GM19043 (cell line): ENCODE measurements at regions not wholly inside any gene's neighbourhood (a gene's known extent, or its start where the extent isn't known, plus 50 kb on each side); places are given as distances from the start of the nearest gene placed in this dataset.
A peak's percentile ranks its signal among the peaks of the same experiment; 100 is the strongest.
"Not testable (repeated sequence)": the region's sequence is repeated elsewhere in the genome, so short reads cannot be mapped to it uniquely, and the experiment has no call there.

Source experiments
- ATAC-seq: cut with Tn5 transposase; IDR thresholded peaks from one replicate; pipeline ENCODE4 v1.9.1; 2021; ENCODE audit warnings: low read depth; ENCODE audit not compliant: unreplicated experiment

- no peak for ATAC-seq
These were observed 125.8 kb downstream of the RASSF10 start for GRCh38 chr11:13134886-13135285.

- no peak for ATAC-seq
These were observed 126.5 kb downstream of the RASSF10 start for GRCh38 chr11:13135385-13136271.

- ATAC-seq = no peak
These were observed 127.1 kb downstream of the RASSF10 start for GRCh38 chr11:13136272-13136596.

- no peak for ATAC-seq
These were observed 128.8 kb downstream of the RASSF10 start for GRCh38 chr11:13137844-13138301.

DNA sequence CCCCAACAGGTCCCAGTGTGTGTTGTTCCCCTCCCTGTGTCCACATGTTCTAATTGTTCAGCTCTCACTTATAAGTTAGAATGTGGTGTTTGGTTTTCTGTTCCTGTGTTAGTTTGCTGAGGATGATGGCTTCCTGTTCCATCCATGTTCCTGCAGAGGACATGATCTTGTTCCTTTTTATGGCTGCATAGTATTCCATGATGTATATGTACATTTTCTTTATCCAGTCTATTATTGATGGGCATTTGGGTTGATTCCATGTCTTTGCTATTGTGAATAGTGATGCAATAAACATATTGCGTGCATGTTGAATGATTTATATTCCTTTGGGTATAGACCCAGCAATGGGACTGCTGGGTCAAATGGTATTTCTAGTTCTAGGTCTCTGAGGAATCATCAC lies 130.0 kb downstream of the RASSF10 start:
- ATAC-seq = not testable (repeated sequence)

DNA sequence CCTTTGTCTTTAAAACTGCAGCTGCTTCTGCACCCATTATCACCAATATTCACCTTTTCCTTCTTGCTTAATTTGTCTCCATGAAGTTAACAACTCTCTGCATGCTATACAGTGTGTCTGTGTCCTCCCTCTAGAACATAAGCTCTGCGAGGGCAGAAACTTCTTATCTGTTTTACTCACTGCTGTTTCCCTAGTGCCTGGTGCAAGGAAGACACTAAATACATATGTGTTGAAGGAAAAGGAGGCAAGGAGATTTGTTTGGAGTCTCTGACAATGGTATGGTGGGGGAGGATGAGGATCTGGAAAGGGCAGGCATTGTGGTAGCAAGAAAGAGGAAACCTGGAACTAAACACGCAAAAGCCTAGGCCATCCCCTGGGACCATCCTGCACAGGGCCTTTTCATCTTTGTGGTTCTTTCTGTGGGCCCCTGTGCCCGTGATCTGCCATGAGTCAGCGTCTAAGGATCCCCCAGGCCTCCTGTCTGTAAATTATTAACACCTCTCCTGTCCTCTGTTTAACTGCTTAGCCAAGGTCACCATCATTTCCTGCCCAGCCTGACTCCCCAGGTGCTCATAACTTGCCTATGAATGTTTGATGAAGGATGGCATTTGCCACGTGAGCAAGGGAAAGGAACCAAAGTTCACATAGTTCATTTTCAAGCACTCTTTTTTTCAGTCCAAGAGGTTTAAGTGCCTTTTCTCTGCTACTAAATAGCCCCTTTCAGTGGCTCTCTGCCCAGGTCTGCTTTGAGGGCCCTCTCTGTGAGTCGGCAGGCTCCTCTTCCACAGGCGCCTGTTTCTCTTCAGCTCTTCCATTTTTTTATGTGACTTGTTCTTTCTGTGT lies 131.1 kb downstream of the RASSF10 start:
- ATAC-seq = peak; percentile 86

GRCh38 chr11:13140873-13141655 lies 131.9 kb downstream of the RASSF10 start:
- peak; percentile 4 for ATAC-seq

- no peak for ATAC-seq
These were observed 132.9 kb downstream of the RASSF10 start for GRCh38 chr11:13141731-13142709.

DNA sequence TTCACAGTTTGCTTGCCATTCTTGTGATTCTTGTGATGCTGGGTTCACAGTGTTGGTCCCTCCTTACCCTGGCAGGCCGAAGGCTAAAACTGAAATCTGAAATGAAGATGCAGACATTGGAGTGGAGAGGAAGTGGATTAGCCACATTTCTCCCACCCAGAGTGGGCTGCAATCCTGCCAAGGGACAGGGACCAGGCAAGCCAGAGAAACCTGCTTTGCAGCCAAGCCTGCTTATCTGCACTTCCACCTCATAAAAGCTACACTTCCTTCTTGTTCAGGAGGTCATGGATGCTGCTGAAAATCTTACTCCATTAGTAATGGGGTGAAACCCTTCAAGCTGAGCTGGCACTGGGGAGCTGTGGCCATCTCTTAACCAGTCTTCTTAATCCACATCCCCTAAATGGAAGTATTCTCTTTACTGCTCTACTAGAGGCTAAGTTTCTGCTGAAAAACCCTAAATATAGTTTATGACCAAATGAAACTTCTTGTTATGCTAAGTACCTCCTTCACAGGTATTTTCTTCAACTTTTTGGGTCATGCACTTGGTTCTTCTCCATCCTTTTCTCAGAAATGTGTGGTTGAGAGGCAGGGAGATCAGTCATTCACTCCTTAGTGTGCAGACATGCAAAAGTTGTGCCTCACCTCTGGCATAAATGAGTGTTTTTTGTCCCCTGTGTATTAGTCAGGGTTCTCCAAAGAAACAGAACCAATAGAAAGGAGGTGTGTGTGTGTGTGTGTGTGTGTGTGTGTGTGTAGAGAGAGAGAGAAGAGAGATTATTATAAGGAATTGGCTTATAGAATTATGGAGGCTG lies 133.9 kb upstream of the BMAL1 start:
- no peak for ATAC-seq

- no peak for ATAC-seq
These were observed 132.1 kb upstream of the BMAL1 start for GRCh38 chr11:13145461-13145860.

- no peak for ATAC-seq
These were observed 127.6 kb upstream of the BMAL1 start for GRCh38 chr11:13149991-13150390.

- ATAC-seq = no peak
These were observed 127.1 kb upstream of the BMAL1 start for GRCh38 chr11:13150487-13150886.

DNA sequence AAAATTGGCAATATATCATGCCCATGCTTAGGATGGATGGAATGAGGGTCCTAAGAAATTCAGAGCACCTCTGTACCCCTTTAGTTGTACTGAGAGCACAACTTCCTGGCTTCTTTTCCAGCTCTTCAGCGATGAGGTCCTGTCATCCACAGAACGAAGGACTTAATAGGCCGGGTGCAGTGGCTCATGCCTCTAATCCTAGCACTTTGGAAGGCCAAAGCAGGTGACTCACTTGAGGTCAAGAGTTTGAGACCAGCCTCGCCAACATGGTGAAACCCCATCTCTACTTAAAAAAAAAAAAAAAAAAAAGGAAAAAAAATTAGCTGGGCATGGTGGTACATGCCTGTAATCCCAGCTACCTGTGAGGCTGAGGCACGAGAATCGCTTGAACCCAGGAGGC lies 125.3 kb upstream of the BMAL1 start:
- no peak for ATAC-seq

GRCh38 chr11:13152736-13153541 lies 124.7 kb upstream of the BMAL1 start:
- no peak for ATAC-seq

- ATAC-seq = not testable (repeated sequence)
These were observed 123.2 kb upstream of the BMAL1 start for GRCh38 chr11:13154374-13154773.

DNA sequence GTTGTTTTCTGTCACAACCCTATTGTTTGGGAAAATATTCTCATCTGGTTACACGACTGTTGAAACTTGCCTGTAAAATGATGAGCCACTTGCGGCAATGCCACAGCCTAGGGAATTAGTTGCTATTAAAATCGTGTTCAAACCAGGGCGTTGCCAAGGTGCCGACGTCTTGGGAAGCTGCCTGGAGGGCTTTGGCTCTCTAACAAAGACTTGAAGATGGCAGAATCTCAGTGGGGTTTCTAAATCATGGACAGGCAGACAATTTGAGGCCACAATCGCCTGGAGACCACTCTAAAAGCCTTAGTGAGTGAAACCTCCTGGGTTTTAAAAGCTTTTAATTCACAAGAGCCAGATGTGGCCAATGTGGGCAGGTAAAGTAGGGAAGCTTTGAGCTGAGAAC lies 117.2 kb upstream of the BMAL1 start:
- ATAC-seq = no peak

GRCh38 chr11:13160806-13161205 lies 116.8 kb upstream of the BMAL1 start:
- no peak for ATAC-seq

GRCh38 chr11:13163158-13163557 lies 114.4 kb upstream of the BMAL1 start:
- no peak for ATAC-seq
